HG02678 (cell line): ENCODE measurements at regions not wholly inside any gene's neighbourhood (a gene's known extent, or its start where the extent isn't known, plus 50 kb on each side); places are given as distances from the start of the nearest gene placed in this dataset.
"Not testable (repeated sequence)": the region's sequence is repeated elsewhere in the genome, so short reads cannot be mapped to it uniquely, and the experiment has no call there.

Experiments used
- ATAC-seq: cut with Tn5 transposase; IDR thresholded peaks from one replicate; pipeline ENCODE4 v1.9.1; 2021; ENCODE audit warnings: mild to moderate bottlenecking, moderate library complexity; ENCODE audit not compliant: unreplicated experiment

DNA sequence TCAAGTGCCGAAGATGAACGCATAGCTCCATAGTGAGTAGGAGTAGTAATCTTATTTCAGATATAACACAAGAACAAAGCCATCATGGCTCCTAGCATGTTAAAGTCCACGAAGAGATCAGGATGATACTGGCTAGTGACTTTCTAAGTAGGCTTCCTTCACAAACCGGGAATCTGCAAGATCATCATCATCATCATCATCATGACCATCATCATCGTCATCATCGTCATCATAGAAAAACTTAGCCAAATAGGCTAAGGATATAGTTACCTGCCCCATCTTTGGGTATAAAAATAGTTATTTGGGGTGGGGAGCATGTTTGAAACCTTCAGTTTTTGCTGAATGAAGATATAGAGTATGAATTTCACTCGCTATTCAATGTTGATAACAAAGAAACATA, 57.9 kb downstream of the PYDC2 start:
- no peak for ATAC-seq

DNA sequence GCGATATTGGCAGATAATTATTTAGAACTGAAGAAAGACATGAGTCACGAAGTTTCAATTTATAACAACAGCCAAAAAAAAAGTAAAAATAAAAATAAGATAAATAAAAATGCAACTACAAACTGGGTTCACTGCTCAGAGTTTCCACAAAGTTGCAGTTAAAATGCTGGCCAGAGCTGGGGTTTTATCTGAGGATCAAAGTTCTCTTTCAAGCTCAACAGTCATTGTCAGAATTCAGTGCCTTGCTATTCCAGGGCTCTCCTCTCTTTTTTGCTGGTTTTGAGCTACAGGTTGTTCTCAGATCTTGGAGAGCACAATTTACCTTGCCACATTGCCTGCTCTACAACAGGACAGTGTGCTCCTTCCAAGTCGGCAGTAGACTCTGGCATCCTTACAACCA, 60.1 kb downstream of the PYDC2 start:
- ATAC-seq, result no peak

GRCh38 chr3:191523148-191523547, 62.2 kb downstream of the PYDC2 start:
- no peak for ATAC-seq

GRCh38 chr3:191528589-191528988, 67.6 kb downstream of the PYDC2 start:
- ATAC-seq, result no peak

DNA sequence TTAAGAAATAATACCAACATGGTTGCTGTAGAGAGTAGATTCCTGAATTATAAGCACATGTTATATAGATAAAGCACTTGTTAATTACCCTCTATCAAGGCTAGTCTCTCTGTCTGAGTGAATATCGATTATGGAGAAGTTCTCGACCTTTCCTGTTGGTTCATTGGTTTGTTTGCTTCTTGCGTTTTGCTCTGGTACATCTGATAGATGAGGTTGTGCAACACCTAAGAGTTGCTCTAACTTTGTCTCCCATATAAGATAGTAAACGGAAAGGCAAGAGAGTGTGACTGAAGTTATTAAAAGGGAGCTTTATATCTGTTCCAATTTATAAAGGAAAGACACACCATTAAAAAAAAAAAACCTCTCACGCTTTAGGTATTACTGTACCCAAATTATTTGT, 69.0 kb downstream of the PYDC2 start:
- no peak for ATAC-seq

DNA sequence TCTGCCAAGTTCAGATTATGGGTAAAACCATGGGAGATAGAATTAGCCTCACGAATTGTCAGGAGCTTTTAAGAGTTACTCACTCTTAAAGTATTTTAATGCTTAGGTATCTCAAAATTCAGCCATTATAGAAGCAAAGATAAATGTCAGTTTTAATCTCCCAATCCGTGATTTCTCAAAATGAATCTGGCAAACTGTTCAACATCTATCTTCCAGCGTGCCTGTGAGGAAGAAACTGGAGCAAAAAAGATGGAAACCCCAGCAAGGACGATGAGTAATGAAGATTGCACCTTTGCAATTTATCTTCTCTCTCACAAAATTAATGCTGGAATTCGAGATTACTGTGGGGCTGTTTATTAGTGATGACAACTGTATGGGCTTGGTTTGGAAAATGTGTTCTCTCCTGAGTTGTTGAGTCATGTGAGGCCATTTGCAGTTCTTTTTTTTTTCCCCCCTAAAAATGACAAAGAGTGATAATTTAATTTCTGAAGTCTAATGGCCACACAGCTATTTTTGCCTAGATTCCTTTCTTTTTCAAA, 70.5 kb downstream of the PYDC2 start:
- no peak for ATAC-seq

DNA sequence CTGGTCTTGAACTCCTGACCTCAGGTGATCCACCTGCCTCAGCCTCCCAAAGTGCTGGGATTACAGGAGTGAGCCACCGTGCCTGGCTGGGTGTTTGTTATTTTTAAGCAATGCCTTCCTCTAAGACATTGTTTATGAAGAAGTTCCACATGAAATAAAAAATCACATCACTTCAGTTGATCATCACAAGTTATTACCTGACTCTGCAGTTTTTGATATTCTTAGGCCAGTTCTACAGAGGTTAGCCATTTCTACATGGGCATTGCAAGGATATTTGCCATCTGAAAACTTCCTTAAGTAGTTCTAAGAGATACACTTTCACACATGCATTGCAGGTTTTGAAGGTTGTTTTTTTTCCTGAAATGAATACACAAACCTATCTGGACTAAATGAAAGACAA, 82.1 kb downstream of the PYDC2 start:
- no peak for ATAC-seq

- no peak for ATAC-seq
Observed at GRCh38 chr3:191543897-191544296, 82.9 kb downstream of the PYDC2 start.

DNA sequence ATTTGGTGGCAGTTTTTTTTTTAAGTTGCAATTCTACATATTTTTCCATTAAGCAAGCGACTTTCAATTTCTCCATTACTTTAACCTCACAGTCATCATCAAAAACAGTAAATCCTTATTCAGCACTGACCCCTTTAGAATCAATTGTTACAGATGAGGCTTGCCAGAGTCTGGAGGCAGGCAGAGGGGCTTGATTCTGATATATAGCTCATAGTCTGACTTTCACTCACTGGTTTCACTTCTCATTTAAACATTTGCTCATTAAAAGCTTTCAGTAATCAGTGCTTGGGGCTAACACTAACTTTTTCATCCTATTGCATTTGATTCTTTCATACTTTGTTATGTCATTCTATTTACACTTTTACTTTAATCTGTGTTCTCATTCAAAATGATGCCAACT, 88.4 kb downstream of the PYDC2 start:
- ATAC-seq, result no peak

GRCh38 chr3:191555037-191555436, 94.1 kb downstream of the PYDC2 start:
- no peak for ATAC-seq

DNA sequence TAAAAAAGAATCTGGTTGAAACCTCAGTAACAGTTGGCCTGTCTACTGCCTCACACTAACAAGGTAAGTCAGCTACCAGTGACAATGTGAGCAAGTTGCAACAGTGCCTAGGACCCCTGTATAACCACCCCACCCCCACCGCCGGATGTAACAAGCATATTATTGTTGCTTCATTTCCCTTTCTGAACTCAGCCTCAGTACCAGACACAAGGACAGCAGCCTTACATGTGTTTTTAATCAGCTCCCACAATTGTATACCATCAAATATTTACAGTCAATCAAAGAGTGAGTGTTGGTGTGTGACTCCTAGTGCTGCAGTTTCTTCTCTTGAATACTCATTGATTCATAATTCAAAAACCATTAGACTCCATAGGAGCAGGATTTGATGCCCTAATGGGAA, 96.4 kb downstream of the PYDC2 start:
- no peak for ATAC-seq

DNA sequence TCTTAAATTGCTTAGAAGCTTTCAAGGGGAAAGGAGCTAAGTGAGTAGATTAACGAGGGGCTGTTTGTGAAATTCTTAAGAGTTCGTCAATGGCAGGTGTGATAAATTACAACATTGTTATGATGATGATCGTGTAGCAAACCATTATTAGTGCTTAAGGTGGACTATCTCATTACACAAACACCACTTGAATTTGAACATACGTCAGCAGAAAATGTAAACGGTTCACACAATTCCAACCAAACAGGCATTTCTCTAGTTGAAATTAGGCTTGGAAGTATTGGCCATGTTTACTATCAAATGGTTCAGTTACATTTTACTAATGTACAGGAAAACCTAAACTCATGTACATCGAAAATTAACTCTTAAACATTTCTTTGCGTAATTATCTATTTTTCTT, 102.8 kb downstream of the PYDC2 start:
- no peak for ATAC-seq

- ATAC-seq, result no peak
Observed at GRCh38 chr3:191566469-191566868, 105.5 kb downstream of the PYDC2 start.

DNA sequence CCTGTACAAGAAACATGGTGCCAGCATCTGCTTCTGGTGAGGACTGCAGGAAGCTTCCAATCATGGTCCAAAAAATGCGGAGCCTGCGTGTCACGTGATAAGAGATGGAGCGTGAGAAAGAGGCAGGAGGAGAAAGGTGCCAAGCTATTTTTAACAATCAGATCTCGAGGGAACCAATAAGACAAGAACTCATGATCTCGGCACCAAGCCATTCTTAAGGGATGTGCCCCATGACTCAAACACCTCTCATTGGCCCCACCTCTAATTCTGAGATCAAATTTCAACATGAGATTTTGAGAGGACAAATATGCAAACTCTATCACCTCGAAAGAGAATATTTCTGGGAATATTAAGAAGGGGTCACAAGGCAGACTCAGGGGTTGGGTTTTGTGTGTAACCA, 107.2 kb downstream of the PYDC2 start:
- ATAC-seq, result no peak

DNA sequence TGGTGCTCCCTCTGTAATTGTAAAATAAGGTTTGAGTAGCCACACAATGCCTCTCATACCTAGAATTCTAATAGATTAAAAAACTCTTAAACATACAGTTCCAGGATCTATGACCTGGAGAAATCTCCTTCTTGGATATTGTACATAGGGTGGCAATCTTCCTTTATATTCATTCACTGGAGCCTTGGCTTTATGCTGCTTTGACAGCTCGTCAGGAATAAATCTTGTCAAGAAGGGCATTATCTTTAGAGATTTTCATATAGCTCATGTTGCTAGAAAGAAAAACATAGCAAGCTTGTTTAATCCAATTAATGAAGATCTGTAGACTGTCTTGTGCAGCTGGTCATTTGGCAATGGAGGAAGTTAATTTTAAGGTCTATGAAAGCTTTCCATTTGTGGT, 131.1 kb downstream of the PYDC2 start:
- no peak for ATAC-seq

DNA sequence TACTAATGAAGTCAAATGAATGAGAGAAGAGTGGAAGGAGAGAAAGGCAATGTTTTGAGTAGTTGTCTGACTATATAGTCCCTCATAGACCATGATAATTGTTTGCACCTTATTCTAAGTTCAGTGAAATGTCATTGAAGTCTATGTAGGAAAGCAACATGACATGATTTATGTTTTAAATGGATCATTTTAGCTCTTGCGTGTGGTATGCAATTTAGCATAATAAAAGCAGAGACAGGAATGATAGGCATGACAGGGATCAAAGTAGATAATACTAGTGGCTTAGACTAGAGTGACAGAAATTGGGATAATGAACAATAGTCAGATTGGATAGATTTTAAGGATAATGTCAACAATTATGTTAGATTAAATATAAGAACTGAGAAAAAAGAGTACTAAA, 132.5 kb downstream of the PYDC2 start:
- ATAC-seq, result no peak

- ATAC-seq, result not testable (repeated sequence)
Observed at GRCh38 chr3:191615511-191615910, 154.5 kb downstream of the PYDC2 start.

DNA sequence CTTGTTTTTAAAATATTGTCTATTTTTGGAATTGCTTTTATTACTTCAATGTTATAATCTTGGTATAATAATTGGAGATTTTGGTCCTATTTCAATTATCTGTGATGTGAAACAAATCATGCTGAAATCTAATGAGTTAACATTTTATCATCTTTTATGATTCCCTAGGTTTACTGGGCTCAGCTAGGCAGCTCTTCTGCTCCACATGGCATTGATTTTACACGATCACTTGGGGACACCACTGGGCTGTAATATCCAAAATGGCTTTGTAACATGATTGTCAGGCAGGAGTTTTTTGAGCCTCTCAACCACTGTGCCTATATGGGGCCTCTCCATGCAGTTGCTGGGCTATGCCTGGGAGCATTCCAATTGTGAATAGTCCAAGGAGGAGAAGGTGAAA, 163.3 kb downstream of the PYDC2 start:
- ATAC-seq, result no peak

- no peak for ATAC-seq
Observed at GRCh38 chr3:191627064-191627463, 166.1 kb downstream of the PYDC2 start.

GRCh38 chr3:191628571-191628970, 167.6 kb downstream of the PYDC2 start:
- no peak for ATAC-seq

GRCh38 chr3:191631496-191631895, 170.5 kb downstream of the PYDC2 start:
- ATAC-seq, result no peak

GRCh38 chr3:191634902-191635301, 173.9 kb downstream of the PYDC2 start:
- ATAC-seq, result no peak

- ATAC-seq, result no peak
Observed at GRCh38 chr3:191637611-191638010, 176.6 kb downstream of the PYDC2 start.

- no peak for ATAC-seq
Observed at GRCh38 chr3:191641789-191642188, 180.8 kb downstream of the PYDC2 start.
